ENCODE measurements at regions not wholly inside any gene's neighbourhood (a gene's known extent, or its start where the extent isn't known, plus 50 kb on each side); places are given as distances from the start of the nearest gene placed in this dataset.

DNA sequence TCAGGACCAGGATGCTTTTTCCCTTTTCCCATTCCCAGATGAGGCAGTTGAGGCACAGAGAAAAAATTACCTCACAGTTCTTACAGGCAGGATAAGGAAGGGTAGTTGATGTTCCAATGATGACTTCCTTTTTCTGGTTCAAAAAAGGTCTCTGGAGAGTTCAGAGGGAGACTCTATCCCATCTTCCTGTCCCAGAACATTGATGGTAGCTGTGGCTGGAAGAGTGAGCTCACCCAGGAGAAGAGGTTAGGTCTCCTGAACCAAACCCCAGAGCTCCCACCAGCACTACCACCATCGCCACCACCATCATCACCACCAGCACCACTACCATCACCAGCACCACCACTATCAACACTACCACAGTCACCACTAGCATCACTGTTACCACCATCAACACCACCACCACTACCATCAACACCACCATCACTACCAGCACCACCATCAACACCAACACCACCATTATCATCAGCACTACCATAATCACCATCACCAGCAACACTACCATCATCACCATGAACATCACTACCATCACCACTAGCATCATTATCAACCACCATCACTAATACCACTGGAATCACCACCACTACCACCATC lies 105.5 kb upstream of the RUNX3 start:
- Mint-ChIP-seq H3K9me3 (no peaks in the 10 kb centered on the region), H3K4me1 (peaks cover 27% of the 10 kb centered on the region), H3K27ac (peak overlapping the region in 1 of 2 donors; percentile 84), H3K4me3 (no peak overlapping the region), H3K27me3 (no peaks in the 10 kb centered on the region)
- no peak for DNase-seq
- no peak for ATAC-seq

DNA sequence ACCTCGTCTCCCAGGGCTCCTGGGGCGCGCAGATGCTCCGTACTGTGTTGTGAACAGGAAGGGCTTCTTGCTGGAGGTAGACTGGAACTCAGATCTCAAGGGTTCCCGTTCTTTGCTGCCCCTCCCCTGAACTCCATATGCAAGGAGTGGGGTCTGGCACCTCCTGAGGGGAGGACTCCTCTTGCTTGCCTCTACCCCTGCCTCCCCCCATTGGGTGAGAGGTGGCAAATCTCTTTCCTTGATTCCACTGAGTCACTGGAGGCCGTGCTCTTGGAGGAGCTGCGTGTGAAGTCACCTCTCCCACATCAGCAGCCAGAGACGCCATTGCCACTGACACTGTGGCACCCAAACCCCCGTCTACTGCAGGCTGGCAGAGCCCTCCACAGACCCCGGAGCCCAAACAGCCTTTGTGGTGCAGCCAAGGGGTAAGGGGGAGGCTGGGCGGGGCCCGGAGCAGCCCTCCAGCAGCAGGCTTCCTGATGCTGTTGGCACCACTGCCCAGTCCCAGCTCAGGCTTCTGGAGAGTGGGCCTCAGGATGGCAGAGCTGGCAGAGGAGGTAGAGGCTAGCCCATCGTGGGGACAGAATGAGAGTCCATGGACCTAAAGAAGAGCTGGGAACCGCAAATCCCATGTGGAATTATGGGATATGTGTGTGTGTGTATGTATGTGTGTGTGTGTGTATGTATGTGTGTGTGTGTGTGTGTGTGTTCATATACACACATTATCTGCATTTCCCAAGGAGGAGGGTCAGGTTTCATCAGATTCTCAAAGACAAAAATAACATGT lies 104.9 kb upstream of the RUNX3 start:
- Mint-ChIP-seq H3K4me3 (no peak overlapping the region), H3K27me3 (no peaks in the 10 kb centered on the region), H3K9me3 (no peaks in the 10 kb centered on the region), H3K4me1 (peaks cover 26% of the 10 kb centered on the region), H3K27ac (peak overlapping the region; percentile 84 to 94)
- ATAC-seq (no peak), DNase-seq (peak in 1 of 2 donors; percentile 37)

DNA sequence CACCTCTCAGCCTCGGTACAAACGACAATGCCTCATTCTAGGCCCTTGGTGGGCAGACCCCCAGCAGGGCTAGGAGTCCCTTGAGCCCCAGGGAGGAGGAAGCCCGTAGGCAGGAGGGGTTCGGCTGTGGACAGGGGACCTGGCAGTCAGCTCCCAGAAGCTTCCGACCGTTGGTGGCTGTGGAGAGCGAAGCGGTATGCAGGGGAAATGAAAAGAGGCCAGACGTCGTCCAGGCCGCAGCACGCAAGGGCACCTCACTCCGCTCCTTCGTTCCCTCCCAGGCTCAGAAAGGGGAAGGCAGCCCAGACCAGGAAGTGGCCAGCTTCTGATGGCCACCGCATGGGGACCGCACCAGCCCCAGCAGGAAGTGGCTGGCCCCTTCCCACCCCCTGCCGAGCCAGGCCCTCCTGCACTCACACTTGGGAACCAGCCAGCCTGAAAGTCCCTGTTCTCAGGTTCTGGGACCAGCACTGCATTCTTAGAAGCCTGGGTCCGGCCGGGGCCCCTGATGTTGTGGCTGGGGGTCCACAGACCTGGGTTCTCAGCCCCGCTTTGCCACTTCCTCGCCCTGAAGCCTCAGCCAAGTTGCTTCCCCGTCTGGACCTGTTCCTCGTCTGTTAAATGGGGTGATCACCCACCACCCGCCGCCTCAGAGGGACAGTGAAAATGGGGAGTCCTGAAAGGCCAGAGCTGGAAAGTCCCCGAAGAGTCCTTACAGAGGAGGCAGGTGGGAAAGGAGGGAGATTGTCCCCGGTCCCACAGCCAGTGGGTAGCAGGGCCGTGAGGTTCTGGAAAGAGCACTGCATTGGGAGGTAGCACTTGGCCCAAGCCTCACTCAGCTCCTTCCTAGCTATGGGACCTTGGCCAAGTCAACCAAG lies 104.0 kb upstream of the RUNX3 start:
- DNase-seq (peak; percentile 30 to 73), ATAC-seq (peak; percentile 5)
- Mint-ChIP-seq H3K27ac (peak overlapping the region; percentile 54 to 94), H3K4me3 (no peak overlapping the region), H3K27me3 (no peaks in the 10 kb centered on the region), H3K9me3 (no peaks in the 10 kb centered on the region), H3K4me1 (peaks cover 23% of the 10 kb centered on the region)

DNA sequence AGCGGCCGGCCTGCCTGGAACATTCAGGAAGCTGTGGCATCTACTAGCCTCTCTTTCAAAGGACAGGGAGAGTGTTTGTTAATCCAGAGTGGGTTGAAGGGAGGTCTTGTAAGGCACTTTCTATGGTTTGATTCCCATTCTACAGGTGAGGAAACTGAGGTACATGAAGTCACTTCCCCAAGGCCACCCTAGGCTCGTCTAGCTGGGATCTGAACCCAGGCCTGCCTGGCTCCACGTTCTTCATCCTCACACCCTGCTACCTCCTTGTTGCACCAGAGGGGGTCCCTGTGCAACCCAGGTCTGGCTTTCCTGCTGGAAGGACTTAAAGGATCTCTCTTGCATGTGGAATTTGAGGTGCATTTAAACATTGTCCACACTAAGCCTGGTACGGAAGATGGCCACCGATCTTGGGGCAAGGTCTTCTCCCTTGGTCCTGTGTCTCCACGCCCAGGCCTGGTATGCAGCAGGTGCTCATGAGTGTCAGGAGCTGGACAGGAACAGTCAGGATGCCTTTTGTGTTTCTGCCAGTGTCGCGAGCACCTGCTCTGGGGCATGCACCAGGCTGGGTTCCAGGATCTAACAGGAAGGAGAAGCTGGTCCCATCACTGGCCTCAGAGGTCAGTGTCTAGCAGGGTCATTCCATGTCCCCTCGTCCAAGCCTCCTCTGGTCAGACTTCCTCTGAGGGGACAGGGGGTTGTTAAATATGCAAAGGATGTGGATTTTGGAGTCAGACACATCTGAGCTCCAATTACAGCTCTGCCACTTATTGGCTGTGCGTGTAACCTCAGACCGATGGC lies 103.2 kb upstream of the RUNX3 start:
- no peaks in the 10 kb centered on the region for H3K9me3 Mint-ChIP-seq

DNA sequence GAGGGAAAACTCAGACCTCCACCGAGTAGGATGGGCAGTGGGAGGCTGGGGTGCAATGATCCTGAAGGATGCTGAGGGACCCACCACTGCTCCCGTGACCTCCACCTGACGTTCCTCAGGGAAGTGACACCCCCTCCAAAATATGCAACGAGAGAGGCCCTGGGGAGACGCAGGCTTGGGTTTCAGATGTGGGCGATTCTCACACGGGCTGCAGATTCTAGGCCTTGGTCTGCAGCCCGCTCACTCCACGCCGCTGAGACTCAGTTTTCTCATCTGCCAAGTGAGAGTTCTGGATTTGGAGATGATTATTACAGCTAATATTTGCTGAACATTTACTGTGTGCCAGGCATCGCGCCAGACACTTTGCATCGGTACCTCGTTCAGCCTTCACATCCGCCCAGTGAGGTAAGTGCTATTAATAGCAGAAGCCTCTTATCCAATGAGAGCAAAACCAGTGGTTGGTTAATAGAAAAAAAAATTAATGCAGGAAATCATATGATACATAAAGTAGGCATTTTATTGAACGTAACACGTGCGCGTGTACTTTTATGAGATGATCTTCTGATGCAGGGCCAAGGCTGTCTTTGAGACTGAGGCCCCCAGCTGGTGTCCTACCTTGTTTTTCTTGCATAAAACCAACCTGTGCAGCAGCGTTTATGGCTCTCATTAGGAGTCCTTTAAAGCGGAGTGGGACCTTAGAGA lies 102.0 kb upstream of the RUNX3 start:
- Mint-ChIP-seq H3K9me3 (no peaks in the 10 kb centered on the region), H3K27me3 (no peaks in the 10 kb centered on the region), H3K4me3 (no peak overlapping the region), H3K4me1 (peaks cover 3% of the 10 kb centered on the region), H3K27ac (peak overlapping the region; percentile 96 to 98)
- ATAC-seq, result peak; percentile 59
- DNase-seq, result peak; percentile 60 to 74

More for the DNA sequence above, 103.2 kb upstream of the RUNX3 start:
- Mint-ChIP-seq H3K27ac (peak overlapping the region; percentile 54 to 96), H3K4me1 (peaks cover 15% of the 10 kb centered on the region), H3K27me3 (no peaks in the 10 kb centered on the region), H3K4me3 (no peak overlapping the region)
- no peak for DNase-seq
- ATAC-seq, result no peak

DNA sequence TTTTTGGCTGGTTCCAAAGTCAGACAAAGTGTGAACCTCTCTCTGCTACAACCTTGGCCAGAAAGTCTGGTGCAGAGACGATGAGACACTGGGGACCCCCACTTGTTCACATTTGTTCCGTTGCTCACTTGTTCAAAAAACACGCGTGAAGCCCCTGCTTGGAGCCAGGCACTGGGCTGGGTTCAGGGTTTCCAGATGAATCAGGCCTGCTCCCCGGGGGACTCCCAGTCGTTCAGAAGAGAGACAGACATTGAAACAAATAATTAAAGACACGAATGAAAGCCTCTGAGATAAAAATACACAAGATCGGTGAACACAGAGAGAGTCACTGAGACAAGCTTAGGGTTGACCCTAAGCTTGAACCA lies 101.5 kb upstream of the RUNX3 start:
- peak; percentile 79 to 85 for DNase-seq
- peak; percentile 50 for ATAC-seq
- H3K4me1 Mint-ChIP-seq, result no peaks in the 10 kb centered on the region
- no peaks in the 10 kb centered on the region for H3K27me3 Mint-ChIP-seq
- H3K27ac Mint-ChIP-seq, result peak overlapping the region; percentile 96 to 98
- no peaks in the 10 kb centered on the region for H3K9me3 Mint-ChIP-seq
- H3K4me3 Mint-ChIP-seq, result no peak overlapping the region

DNA sequence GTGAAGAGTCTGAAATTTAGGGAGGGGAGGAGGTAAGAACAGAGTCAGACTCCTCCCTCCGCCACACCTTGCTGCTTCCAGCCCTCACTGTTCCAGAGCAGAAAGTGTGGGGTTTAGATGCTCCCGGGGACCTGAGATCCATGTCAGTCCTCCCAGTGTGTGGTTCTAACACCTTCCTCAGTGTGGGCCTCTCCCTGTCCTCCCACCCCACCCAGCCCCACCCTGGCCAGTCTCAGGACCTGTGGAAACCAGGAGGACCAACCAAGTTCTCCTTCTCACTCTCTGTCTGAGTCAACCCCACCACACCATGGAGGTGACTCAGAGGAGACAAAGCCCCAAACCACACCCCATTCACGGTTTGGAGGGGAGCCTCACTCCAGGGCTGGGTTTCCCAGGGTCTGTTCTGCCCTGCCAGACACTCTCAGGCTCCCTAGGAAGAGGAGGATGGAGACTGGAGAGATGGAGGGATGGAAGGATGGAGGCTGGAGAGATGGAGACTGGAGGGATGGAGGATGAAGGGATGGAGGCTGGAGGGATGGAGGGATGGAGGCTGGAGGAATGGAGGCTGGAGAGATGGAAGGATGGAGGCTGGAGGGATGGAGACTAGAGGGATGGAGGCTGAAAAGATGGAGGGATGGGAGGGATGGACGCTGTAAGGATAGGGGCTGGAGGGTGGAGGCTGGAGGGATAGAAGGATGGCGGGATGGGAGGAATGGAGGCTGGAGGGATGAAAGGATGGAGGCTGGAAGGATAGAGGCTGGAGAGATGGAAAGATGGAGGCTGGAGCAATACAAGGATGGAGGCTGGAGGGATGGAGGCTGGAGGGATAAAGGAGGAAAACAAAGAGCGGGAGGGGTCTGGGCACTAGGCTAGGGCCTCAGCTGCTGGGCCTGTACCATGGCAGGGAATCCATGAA lies 100.9 kb upstream of the RUNX3 start:
- Mint-ChIP-seq H3K27ac (peak overlapping the region; percentile 96 to 98), H3K4me1 (no peaks in the 10 kb centered on the region), H3K9me3 (no peaks in the 10 kb centered on the region), H3K4me3 (peak overlapping the region; percentile 49 to 68), H3K27me3 (no peaks in the 10 kb centered on the region)
- ATAC-seq (peak; percentile 77), DNase-seq (peak; percentile 80 to 89)

DNA sequence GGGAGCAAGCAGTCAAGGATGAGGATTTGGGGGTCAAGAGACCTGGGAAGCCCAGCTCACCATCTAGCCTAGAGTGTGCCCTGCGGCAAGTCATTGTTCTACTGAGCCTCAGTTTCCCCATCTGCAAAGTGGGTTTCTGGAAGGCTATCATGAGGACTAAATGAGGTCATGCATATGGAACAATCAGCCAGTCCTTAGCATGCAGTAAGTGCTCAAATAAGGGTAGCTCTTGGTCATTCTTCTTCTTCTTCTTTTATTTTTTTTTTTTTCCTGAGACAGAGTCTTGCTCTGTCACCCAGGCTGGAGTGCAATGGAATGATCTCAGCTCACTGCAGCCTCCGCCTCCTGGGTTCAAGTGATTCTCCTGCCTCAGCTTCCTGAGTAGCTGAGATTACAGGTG lies 99.9 kb upstream of the RUNX3 start:
- no peaks in the 10 kb centered on the region for H3K9me3 Mint-ChIP-seq
- no peaks in the 10 kb centered on the region for H3K27me3 Mint-ChIP-seq
- ATAC-seq (no peak), DNase-seq (no peak)
- peak overlapping the region; percentile 59 to 88 for H3K27ac Mint-ChIP-seq
- H3K4me1 Mint-ChIP-seq, result no peaks in the 10 kb centered on the region
- peak overlapping the region; percentile 65 to 68 for H3K4me3 Mint-ChIP-seq

DNA sequence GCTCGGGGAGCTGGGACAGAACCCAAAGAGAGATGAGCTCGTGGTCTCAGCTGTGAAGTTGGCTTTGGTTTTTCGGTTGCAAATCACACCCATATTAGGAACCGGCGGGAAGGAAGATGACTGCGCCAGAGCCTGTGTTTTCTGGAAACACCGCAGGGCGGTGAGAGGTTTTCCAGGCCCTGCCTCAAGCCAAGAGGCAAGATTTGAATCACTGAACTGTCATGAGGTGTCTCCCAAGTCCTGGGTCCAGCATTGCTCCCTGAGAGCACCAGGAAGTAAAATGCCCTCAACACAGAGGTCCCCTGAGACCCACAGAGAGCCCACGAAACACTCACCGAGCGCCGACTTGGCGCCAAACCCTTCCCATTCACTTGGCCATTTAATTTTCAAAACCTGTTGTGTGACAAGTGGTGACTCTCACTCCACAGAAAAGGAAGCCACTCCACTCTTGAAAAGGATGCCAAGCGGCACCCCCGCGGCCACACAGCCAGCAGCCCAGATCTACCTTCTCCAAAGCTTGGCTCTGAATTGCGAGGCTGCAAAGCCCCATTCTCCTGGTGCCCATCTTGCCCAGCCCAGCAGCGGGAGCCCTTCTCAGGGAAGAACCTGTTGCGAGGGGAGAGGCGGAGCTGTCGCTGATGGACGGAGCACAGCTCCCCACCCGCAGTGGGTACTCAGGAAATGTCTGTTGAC lies 99.0 kb upstream of the RUNX3 start:
- peak; percentile 29 to 84 for DNase-seq
- H3K27ac Mint-ChIP-seq, result peak overlapping the region; percentile 29 to 75
- H3K4me3 Mint-ChIP-seq, result peak overlapping the region; percentile 65 to 68

DNA sequence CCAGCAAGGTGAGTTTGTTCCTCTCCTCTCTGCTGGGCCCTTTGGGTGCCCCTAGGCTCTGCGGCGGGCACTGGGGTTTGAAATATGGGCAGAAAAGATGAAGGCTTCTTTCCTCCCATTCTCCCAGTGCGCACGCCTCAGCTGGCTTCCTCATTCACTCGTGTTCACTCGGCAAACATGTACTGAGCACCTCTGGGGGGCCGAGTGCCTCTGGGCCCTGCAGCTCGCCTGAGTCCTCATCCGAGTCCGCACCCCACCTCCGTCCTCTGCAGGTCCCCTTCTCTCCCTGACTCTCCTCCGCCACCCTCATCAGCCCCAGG lies 98.5 kb upstream of the RUNX3 start:
- ATAC-seq (no peak), DNase-seq (no peak)
- Mint-ChIP-seq H3K4me3 (peak overlapping the region; percentile 65 to 68), H3K4me1 (no peaks in the 10 kb centered on the region), H3K27me3 (no peaks in the 10 kb centered on the region), H3K9me3 (no peaks in the 10 kb centered on the region), H3K27ac (peak overlapping the region; percentile 29 to 75)

More for the DNA sequence above, 99.0 kb upstream of the RUNX3 start:
- H3K9me3 Mint-ChIP-seq, result no peaks in the 10 kb centered on the region
- H3K4me1 Mint-ChIP-seq, result no peaks in the 10 kb centered on the region
- no peaks in the 10 kb centered on the region for H3K27me3 Mint-ChIP-seq
- peak; percentile 39 for ATAC-seq

DNA sequence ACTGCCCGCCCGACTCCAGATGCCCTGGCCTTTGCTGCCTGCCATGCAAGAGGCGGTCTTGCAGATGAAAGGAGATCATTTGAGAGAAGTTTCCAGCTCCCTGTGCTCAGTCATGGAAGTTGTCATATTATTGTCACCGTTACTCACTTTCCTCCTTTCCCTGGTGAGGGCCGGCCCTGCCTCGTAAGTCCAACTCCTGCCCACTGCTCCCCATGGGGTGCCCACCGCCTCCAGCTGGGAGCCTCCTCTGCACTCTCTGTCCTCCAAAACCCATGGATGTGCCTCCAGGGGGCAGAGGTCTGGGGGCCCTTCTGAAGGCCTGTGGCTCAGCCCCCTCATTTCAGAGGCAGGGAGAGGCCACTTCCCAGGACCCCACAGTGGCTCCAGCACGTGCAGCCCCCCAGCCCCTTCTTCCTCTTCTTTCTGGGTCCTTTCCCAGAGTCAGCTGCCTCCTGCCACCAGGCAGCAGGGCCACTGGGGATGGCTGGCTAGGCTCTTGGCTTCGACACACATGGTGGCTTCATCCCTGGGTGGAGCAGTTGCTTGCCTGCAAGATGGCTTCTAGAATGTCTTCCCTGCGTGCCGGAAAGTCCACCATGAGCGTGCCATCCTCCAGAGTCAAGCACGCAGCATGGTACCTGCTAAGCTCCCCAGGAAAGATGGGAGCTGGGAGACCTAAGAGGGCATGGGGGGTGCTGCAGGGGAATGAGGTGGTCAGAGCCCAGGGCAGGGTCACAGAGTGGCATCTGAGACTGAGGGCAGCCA lies 97.9 kb upstream of the RUNX3 start:
- Mint-ChIP-seq H3K27me3 (no peaks in the 10 kb centered on the region), H3K4me1 (no peaks in the 10 kb centered on the region), H3K4me3 (peak overlapping the region; percentile 65 to 68), H3K9me3 (no peaks in the 10 kb centered on the region), H3K27ac (peak overlapping the region; percentile 77 to 78)
- DNase-seq (no peak), ATAC-seq (no peak)

DNA sequence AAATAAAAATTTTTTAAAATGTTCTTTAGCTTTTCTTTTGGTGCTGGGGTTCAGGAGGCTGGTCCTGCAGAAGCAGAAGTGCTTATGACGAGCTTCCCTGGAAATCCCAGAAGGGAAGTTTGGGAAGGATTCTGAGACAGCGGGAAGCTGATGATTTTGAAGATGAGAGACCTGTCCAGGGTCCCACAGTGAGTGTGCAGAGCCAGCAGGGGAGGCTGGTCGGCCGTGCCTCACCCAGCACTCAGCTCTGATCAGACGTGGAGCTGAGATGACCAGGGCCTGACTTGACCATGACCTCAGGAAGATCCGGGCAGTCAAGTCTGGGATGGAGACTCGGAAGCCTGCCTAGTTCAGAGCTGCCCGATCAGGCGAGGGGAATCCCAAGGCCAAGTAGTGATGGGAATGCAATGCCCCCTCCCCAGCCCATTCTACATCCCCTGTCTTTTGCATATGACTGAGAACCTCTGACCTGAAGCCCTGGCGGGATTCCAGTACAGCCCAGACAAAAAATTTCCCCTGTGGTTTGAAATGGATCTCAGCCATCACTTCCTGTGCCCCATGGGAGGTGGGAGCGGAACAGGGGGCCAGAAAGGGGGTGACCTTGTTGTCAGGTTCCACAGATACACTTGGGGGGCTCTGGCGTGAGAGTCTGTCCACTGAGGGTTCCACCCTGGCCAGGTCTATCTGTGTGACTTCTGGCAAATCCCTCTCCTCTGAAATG lies 96.8 kb upstream of the RUNX3 start:
- DNase-seq (peak in 1 of 2 donors; percentile 35), ATAC-seq (no peak)
- no peaks in the 10 kb centered on the region for H3K27me3 Mint-ChIP-seq
- H3K27ac Mint-ChIP-seq, result peak overlapping the region; percentile 80 to 89
- H3K9me3 Mint-ChIP-seq, result no peaks in the 10 kb centered on the region
- H3K4me3 Mint-ChIP-seq, result peak overlapping the region; percentile 46 to 63
- H3K4me1 Mint-ChIP-seq, result peaks cover 3% of the 10 kb centered on the region
